Upper lobe of left lung (tissue), 4 donors: ENCODE measurements at regions not wholly inside any gene's neighbourhood (a gene's known extent, or its start where the extent isn't known, plus 50 kb on each side); places are given as distances from the start of the nearest gene placed in this dataset.

Experiments used
- POLR2A ChIP-seq, 4 donors: fragments of 450-650 bp; IDR thresholded peaks; one replicate each; pipeline ENCODE4 v1.5.1; 2016 to 2017; ENCODE audit warnings: antibody characterized with exemption in 4 of 4, mild to moderate bottlenecking in 2 of 4
- POLR2AphosphoS5 ChIP-seq, 2 donors: sonication (generic); formaldehyde crosslinking; IDR thresholded peaks; one replicate each; pipeline ENCODE4 v1.5.1; 2017; ENCODE audit warnings: antibody characterized with exemption in 2 of 2
- TF ChIP-seq, protein P1 (sequence below), 6 experiments: fragments of 450-650 bp in 4 of 6; fragments of 200-600 bp in 2 of 6; sonication (generic) in 2 of 6; IDR thresholded peaks; one replicate each; pipeline ENCODE4 v1.5.1; 2016 to 2019; ENCODE audit warnings: antibody characterized with exemption in 6 of 6

- TF ChIP-seq, protein P1, sequence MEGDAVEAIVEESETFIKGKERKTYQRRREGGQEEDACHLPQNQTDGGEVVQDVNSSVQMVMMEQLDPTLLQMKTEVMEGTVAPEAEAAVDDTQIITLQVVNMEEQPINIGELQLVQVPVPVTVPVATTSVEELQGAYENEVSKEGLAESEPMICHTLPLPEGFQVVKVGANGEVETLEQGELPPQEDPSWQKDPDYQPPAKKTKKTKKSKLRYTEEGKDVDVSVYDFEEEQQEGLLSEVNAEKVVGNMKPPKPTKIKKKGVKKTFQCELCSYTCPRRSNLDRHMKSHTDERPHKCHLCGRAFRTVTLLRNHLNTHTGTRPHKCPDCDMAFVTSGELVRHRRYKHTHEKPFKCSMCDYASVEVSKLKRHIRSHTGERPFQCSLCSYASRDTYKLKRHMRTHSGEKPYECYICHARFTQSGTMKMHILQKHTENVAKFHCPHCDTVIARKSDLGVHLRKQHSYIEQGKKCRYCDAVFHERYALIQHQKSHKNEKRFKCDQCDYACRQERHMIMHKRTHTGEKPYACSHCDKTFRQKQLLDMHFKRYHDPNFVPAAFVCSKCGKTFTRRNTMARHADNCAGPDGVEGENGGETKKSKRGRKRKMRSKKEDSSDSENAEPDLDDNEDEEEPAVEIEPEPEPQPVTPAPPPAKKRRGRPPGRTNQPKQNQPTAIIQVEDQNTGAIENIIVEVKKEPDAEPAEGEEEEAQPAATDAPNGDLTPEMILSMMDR (IDR thresholded peaks at IDR 0.05) = no peak
- TF ChIP-seq POLR2AphosphoS5 (IDR thresholded peaks at IDR 0.05) = no peak
- no peak for TF ChIP-seq POLR2A (IDR thresholded peaks at IDR 0.05)
These were observed 178.0 kb upstream of the AFDN start for GRCh38 chr6:167648501-167649278.
